Fibroblast of lung (primary cell): ENCODE measurements at regions not wholly inside any gene's neighbourhood (a gene's known extent, or its start where the extent isn't known, plus 50 kb on each side); places are given as distances from the start of the nearest gene placed in this dataset.

ENCODE experiments used
- DNase-seq, 2 donors: peaks; one replicate each; pipeline versions ENCODE4 v3.0.0 to v3.0.0-alpha.2; 2010; ENCODE audit warnings: low read depth in 2 of 2
- H2AFZ ChIP-seq: 2 replicates; pipeline ENCODE4 v1.5.1; 2012; ENCODE audit warnings: low read length, control low read depth, inconsistent platforms
- H3K27ac ChIP-seq: 2 replicates; pipeline ENCODE4 v1.5.1; 2011; ENCODE audit warnings: low read length, control low read depth; ENCODE audit not compliant: insufficient read depth
- H3K27me3 ChIP-seq: 2 replicates; pipeline ENCODE4 v1.5.1; 2011; ENCODE audit warnings: mild to moderate bottlenecking, low read length; ENCODE audit not compliant: control insufficient read depth, insufficient read depth
- H3K36me3 ChIP-seq: 2 replicates; pipeline ENCODE4 v1.5.1; 2011; ENCODE audit warnings: low read length; ENCODE audit not compliant: control insufficient read depth, insufficient read depth
- H3K4me1 ChIP-seq: 2 replicates; pipeline ENCODE4 v1.5.1; 2011; ENCODE audit warnings: low read length; ENCODE audit not compliant: control insufficient read depth, insufficient read depth; ENCODE audit errors: extremely low read depth
- H3K4me2 ChIP-seq: 2 replicates; pipeline ENCODE4 v1.5.1; 2011; ENCODE audit warnings: low read length, control low read depth; ENCODE audit not compliant: insufficient read depth; ENCODE audit errors: extremely low read depth
- H3K4me3 ChIP-seq, 4 experiments: fragments of 200-600 bp in 1 of 4; sonication (generic) in 1 of 4; replicated peaks in 1 of 4; 2 replicates each; pipeline ENCODE4 v1.5.1; 2011 to 2016; ENCODE audit warnings: low read length in 4 of 4, low read depth in 3 of 4, mild to moderate bottlenecking in 3 of 4, control low read depth in 2 of 4, inconsistent platforms in 1 of 4, mixed read lengths in 1 of 4; ENCODE audit not compliant: insufficient read depth in 1 of 4; ENCODE audit errors: control extremely low read depth in 1 of 4
- H3K79me2 ChIP-seq: 2 replicates; pipeline ENCODE4 v1.5.1; 2012; ENCODE audit warnings: mild to moderate bottlenecking, low read length, inconsistent platforms; ENCODE audit not compliant: control insufficient read depth, insufficient read depth
- H3K9ac ChIP-seq: 2 replicates; pipeline ENCODE4 v1.5.1; 2011; ENCODE audit warnings: mild to moderate bottlenecking, low read length, control low read depth; ENCODE audit not compliant: insufficient read depth
- H3K9me3 ChIP-seq: 2 replicates; pipeline ENCODE4 v1.5.1; 2012; ENCODE audit warnings: low read depth, low read length; ENCODE audit not compliant: control insufficient read depth, insufficient read depth
- H4K20me1 ChIP-seq: 2 replicates; pipeline ENCODE4 v1.5.1; 2011; ENCODE audit warnings: low read length; ENCODE audit not compliant: control insufficient read depth, insufficient read depth; ENCODE audit errors: extremely low read depth
- CTCF ChIP-seq, 2 donors: IDR thresholded peaks in 1 of 2; conservative IDR thresholded peaks in 1 of 2; 1 replicate in 1 of 2; 2 replicates in 1 of 2; pipeline ENCODE4 v1.5.1; 2011 to 2012; ENCODE audit warnings: low read length in 2 of 2, control low read depth in 1 of 2, inconsistent platforms in 1 of 2, low read depth in 1 of 2, mild to moderate bottlenecking in 1 of 2
- EZH2 ChIP-seq: IDR thresholded peaks from 2 replicates; pipeline ENCODE4 v1.5.1; 2012; ENCODE audit warnings: low read length, control low read depth, mild to moderate bottlenecking; ENCODE audit errors: missing control alignments

- no peak overlapping the region for H3K9ac ChIP-seq
- TF ChIP-seq EZH2 (no peak), CTCF (conservative IDR thresholded peaks at IDR 0.05 in 1 of 2, IDR thresholded peaks at IDR 0.05 in 1 of 2; ENCODE audit: low read depth in 1 of 2, low read length in 2 of 2) (peak; percentile 53 to 71)
- H3K4me3 ChIP-seq: no peak overlapping the region
- no peaks in the 10 kb centered on the region for H3K4me1 ChIP-seq
- no peaks in the 10 kb centered on the region for H3K79me2 ChIP-seq
- no peaks in the 10 kb centered on the region for H3K27me3 ChIP-seq
- H3K4me2 ChIP-seq: no peak overlapping the region
- no peaks in the 10 kb centered on the region for H4K20me1 ChIP-seq
- no peaks in the 10 kb centered on the region for H3K36me3 ChIP-seq
- no peak overlapping the region for H3K27ac ChIP-seq
- H3K9me3 ChIP-seq: no peaks in the 10 kb centered on the region
- DNase-seq: peak; percentile 18 to 44
- H2AFZ ChIP-seq: no peak overlapping the region
Measured at GRCh38 chr14:87049950-87050349, 943.0 kb downstream of the GALC start.

GRCh38 chr14:87046960-87047359 lies 946.0 kb downstream of the GALC start:
- no peaks in the 10 kb centered on the region for H3K4me1 ChIP-seq
- no peak overlapping the region for H3K27ac ChIP-seq
- no peak overlapping the region for H2AFZ ChIP-seq
- no peak for DNase-seq
- H4K20me1 ChIP-seq: no peaks in the 10 kb centered on the region
- no peak overlapping the region for H3K9ac ChIP-seq
- H3K27me3 ChIP-seq: no peaks in the 10 kb centered on the region
- no peaks in the 10 kb centered on the region for H3K79me2 ChIP-seq
- no peaks in the 10 kb centered on the region for H3K36me3 ChIP-seq
- H3K9me3 ChIP-seq: no peaks in the 10 kb centered on the region
- TF ChIP-seq CTCF (conservative IDR thresholded peaks at IDR 0.05 in 1 of 2, IDR thresholded peaks at IDR 0.05 in 1 of 2; ENCODE audit: low read depth in 1 of 2, low read length in 2 of 2) (no peak), EZH2 (no peak)
- H3K4me3 ChIP-seq: no peak overlapping the region
- no peak overlapping the region for H3K4me2 ChIP-seq

- no peak for DNase-seq
- Histone ChIP-seq H3K9ac (no peak overlapping the region), H4K20me1 (no peaks in the 10 kb centered on the region), H2AFZ (no peak overlapping the region), H3K4me1 (no peaks in the 10 kb centered on the region), H3K4me3 (no peak overlapping the region), H3K36me3 (no peaks in the 10 kb centered on the region), H3K27me3 (no peaks in the 10 kb centered on the region), H3K79me2 (no peaks in the 10 kb centered on the region), H3K9me3 (no peaks in the 10 kb centered on the region), H3K4me2 (no peak overlapping the region), H3K27ac (no peak overlapping the region)
- no peak for TF ChIP-seq EZH2
- no peak for TF ChIP-seq CTCF (conservative IDR thresholded peaks at IDR 0.05 in 1 of 2, IDR thresholded peaks at IDR 0.05 in 1 of 2; ENCODE audit: low read depth in 1 of 2, low read length in 2 of 2)
Measured at GRCh38 chr14:87045956-87046355, 947.0 kb downstream of the GALC start.
